AG04449 (cell line): ENCODE measurements at regions not wholly inside any gene's neighbourhood (a gene's known extent, or its start where the extent isn't known, plus 50 kb on each side); places are given as distances from the start of the nearest gene placed in this dataset.

Experiments used
- CTCF ChIA-PET: fragments of 350-600 bp; formaldehyde crosslinking; extraction: SDS; loops from one replicate; lab custom pipeline; 2021; ENCODE audit warnings: antibody characterized with exemption; lab: Yijun Ruan, JAX
- POLR2A ChIA-PET: fragments of 400-600, 350-600 bp; formaldehyde crosslinking; extraction: SDS; loops from one replicate; lab custom pipeline; 2020; ENCODE audit warnings: antibody characterized with exemption, inconsistent platforms; lab: Yijun Ruan, JAX
- DNase-seq: peaks from one replicate; pipeline ENCODE4 v3.0.0-alpha.2; 2010; ENCODE audit warnings: low read depth, low spot score
- H3K4me3 ChIP-seq: 2 replicates; pipeline ENCODE4 v1.5.1; 2011; ENCODE audit warnings: low read depth, mild to moderate bottlenecking, control low read depth, low read length
- TF ChIP-seq, protein P1 (sequence below): IDR thresholded peaks from one replicate; pipeline ENCODE4 v1.5.1; 2011; ENCODE audit warnings: mild to moderate bottlenecking, moderate library complexity, low read length, control low read depth, inconsistent platforms; ENCODE audit not compliant: insufficient read depth; ENCODE audit errors: missing control alignments

DNA sequence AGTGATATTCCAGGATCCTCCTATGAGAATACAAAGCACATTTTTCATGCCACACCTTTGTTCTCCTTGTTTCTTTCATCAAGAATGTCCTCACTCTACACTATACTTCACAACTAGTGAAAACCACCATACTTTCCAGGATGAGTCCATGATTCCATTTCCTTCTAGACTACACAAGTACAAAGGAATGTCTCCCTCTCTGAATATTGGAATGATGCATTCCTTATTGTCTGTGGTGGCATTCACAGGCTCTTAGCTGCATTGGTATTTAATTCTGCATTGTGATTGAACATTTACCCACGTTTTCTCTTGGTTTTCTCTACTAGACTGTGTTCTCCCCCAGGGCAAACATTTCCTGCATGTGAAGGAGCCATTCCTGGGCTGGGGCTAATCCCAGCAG is 217.5 kb downstream of the RAP2B start:
- ChIA-PET CTCF (no interaction called here), POLR2A (no interaction called here)
- TF ChIP-seq, protein P1, sequence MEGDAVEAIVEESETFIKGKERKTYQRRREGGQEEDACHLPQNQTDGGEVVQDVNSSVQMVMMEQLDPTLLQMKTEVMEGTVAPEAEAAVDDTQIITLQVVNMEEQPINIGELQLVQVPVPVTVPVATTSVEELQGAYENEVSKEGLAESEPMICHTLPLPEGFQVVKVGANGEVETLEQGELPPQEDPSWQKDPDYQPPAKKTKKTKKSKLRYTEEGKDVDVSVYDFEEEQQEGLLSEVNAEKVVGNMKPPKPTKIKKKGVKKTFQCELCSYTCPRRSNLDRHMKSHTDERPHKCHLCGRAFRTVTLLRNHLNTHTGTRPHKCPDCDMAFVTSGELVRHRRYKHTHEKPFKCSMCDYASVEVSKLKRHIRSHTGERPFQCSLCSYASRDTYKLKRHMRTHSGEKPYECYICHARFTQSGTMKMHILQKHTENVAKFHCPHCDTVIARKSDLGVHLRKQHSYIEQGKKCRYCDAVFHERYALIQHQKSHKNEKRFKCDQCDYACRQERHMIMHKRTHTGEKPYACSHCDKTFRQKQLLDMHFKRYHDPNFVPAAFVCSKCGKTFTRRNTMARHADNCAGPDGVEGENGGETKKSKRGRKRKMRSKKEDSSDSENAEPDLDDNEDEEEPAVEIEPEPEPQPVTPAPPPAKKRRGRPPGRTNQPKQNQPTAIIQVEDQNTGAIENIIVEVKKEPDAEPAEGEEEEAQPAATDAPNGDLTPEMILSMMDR = no peak
- H3K4me3 ChIP-seq = no peak overlapping the region
- peak; percentile 26 for DNase-seq

DNA sequence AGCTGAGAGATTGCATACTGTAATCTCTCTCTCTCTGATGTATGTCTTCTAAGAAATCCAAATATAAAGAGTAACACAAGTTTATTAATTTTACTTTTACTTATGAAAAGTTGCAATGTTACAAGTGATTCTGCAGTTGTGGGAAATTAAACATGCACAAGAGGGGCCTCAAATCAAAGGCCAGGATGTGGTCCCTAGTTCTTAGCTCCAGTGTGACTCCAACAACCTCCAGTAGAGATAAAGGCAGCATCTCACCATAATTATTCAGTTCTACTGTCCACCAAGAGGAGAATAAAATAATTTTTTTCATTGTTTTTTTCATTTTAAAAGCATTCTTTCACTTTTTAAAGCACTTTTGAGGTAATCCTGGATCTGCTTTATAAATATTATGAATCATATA is 223.3 kb downstream of the RAP2B start:
- no peak for DNase-seq
- ChIA-PET POLR2A (no interaction called here), CTCF (no interaction called here)

DNA sequence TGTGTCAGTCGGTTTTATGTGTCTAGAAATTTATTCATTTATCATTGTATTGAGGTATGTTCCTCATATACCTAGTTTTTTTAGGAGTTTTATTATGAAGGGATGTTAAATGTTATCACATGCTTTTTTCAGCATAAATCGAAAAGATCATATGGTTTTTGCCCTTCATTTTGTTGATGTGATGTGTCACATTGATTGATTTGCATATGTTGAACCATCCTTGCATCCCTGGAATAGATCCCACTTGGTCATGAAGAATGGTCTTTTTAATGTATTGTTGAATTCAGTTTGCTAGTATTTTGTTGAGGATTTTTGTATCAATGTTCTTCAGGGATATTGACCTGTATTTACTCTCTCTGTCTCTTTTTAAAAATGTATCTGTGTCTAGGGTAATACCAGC is 230.3 kb downstream of the RAP2B start:
- ChIA-PET CTCF (no interaction called here), POLR2A (no interaction called here)
- H3K4me3 ChIP-seq = no peak overlapping the region
- DNase-seq = no peak
- TF ChIP-seq, protein P1 = no peak

More for the DNA sequence above, 223.3 kb downstream of the RAP2B start:
- TF ChIP-seq, protein P1 = no peak
- no peak overlapping the region for H3K4me3 ChIP-seq

DNA sequence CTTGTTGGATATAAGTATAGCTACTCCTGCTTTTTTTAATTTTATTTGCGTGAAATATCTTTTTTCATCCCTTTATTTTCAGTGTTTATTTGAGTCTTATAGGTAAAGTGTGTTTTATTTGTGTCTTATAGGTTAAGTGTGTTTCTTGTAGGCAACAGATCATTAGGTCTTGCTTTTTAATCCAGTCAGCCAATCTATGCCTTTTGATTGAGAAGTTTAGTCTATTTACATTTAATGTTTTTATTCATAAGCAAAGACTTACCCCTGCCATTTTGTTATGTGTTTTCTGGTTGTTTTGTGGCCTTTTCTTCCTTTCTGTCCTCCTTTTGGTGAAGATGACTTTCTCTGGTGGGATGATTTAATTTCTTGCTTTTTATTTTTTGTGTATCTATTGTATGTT is 232.0 kb downstream of the RAP2B start:
- POLR2A ChIA-PET = no interaction called here
- TF ChIP-seq, protein P1 = no peak
- CTCF ChIA-PET = no interaction called here
- DNase-seq = no peak
- no peak overlapping the region for H3K4me3 ChIP-seq

DNA sequence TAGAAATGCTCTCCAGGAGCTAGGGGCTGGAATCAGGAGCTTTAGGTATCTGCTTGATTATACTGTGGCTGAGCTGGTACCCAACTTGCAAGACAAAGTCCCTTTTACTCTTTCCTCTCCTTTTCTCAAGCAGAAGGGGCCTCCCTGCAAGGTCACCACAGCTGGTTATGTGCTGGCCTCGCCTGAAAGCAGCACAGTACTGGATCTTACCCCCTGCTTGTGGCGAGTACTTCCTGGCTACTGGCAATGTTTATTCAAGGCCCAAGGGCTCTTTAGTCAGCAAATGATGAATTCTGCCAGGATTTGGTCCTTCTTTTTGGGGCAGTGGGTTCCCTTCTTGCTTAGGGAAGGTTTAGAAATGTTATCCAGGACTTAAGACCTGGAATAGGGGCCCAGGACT is 234.6 kb downstream of the RAP2B start:
- no peak overlapping the region for H3K4me3 ChIP-seq
- ChIA-PET POLR2A (no interaction called here), CTCF (no interaction called here)
- TF ChIP-seq, protein P1 = no peak
- no peak for DNase-seq

DNA sequence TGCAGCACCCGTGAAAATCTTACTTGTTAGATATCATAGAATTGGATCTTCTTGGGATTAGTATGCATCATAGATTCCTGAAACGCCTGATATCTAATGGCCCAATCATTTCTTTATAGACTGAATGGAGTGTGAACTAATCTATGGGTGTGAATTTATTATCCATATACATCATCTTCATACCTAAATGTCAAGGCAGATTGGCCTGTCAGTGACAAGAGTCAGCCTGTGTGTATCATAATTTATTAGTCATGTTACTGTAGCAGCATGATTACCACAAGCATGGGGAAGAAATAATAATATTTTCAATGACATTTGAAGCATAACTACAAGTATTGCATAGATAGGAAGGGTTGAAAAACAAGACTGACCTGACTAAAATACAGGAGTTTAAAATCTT is 235.8 kb downstream of the RAP2B start:
- TF ChIP-seq, protein P1 = no peak
- ChIA-PET POLR2A (no interaction called here), CTCF (no interaction called here)
- DNase-seq = no peak
- H3K4me3 ChIP-seq = no peak overlapping the region

DNA sequence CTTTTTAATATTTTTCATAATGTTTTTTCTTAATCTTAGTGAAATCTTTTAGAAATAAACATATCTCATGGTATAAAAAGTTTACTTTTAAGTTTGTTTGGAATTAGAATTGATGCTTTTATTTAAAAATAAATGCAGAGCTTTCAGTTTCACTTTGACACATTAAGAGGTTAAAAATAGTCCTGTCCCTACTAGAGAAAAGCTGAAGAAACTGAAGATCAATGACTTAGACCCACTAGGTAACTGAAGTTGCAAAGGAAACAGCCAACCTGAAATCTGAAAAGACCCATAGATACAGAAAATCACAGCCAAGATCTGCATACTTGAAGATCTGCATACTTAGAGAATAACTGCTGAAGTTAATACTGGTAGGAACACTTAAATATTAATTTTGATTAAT is 237.6 kb downstream of the RAP2B start:
- no peak for DNase-seq
- ChIA-PET POLR2A (no interaction called here), CTCF (no interaction called here)
- TF ChIP-seq, protein P1 = no peak
- H3K4me3 ChIP-seq = no peak overlapping the region
